DOHH2 (cell line): ENCODE measurements at regions not wholly inside any gene's neighbourhood (a gene's known extent, or its start where the extent isn't known, plus 50 kb on each side); places are given as distances from the start of the nearest gene placed in this dataset.

Experiments
- H3F3A ChIP-seq: fragments of 200-600 bp; sonication (generic), shearing (Covaris generic); 2 replicates; pipeline ENCODE4 v1.6.0; 2016; ENCODE audit warnings: antibody characterized with exemption, mild to moderate bottlenecking; ENCODE audit not compliant: control insufficient read depth, insufficient read depth
- H3K27ac ChIP-seq: fragments of 200-600 bp; sonication (generic); 2 replicates; pipeline ENCODE4 v1.5.1; 2014; ENCODE audit warnings: low read depth, mild to moderate bottlenecking, low read length, moderate library complexity
- H3K27me3 ChIP-seq: fragments of 200-600 bp; sonication (generic); 2 replicates; pipeline ENCODE4 v1.6.1; 2014; ENCODE audit warnings: mild to moderate bottlenecking, low read length, mixed read lengths; ENCODE audit not compliant: control insufficient read depth
- H3K36me3 ChIP-seq: fragments of 200-600 bp; sonication (generic); 2 replicates; pipeline ENCODE4 v1.6.1; 2014; ENCODE audit warnings: mild to moderate bottlenecking, low read length, moderate library complexity, mixed read lengths; ENCODE audit not compliant: control insufficient read depth
- H3K4me1 ChIP-seq: fragments of 200-600 bp; sonication (generic); 2 replicates; pipeline ENCODE4 v1.6.1; 2014; ENCODE audit warnings: mild to moderate bottlenecking, low read length, mixed read lengths; ENCODE audit not compliant: control insufficient read depth
- H3K4me2 ChIP-seq: fragments of 200-600 bp; sonication (generic); 2 replicates; pipeline ENCODE4 v1.6.0; 2014; ENCODE audit warnings: mild to moderate bottlenecking, low read length, moderate library complexity
- H3K4me3 ChIP-seq: fragments of 200-600 bp; sonication (generic); 2 replicates; pipeline ENCODE4 v1.5.1; 2014; ENCODE audit warnings: mild to moderate bottlenecking, low read length, mixed read lengths
- H3K79me2 ChIP-seq: fragments of 200-600 bp; sonication (generic); 2 replicates; pipeline ENCODE4 v1.6.1; 2014; ENCODE audit warnings: mild to moderate bottlenecking, low read length, mixed read lengths; ENCODE audit not compliant: control insufficient read depth
- H3K9me2 ChIP-seq: fragments of 200-600 bp; sonication (generic); replicated peaks from 2 replicates; pipeline ENCODE4 v1.6.1; 2014; ENCODE audit warnings: mild to moderate bottlenecking, low read length, mixed read lengths; ENCODE audit not compliant: control insufficient read depth
- H3K9me3 ChIP-seq: fragments of 200-600 bp; sonication (generic); 2 replicates; pipeline ENCODE4 v1.6.1; 2014; ENCODE audit warnings: antibody characterized with exemption, low read length, mixed read lengths; ENCODE audit not compliant: control insufficient read depth, insufficient read depth
- H4K20me1 ChIP-seq: fragments of 200-600 bp; sonication (generic); 2 replicates; pipeline ENCODE4 v1.6.0; 2014; ENCODE audit warnings: low read depth, mild to moderate bottlenecking, antibody characterized with exemption, low read length, moderate library complexity; ENCODE audit not compliant: control insufficient read depth, insufficient read depth
- CTCF ChIP-seq: fragments of 200-600 bp; sonication (generic); IDR thresholded peaks from one replicate; pipeline ENCODE4 v1.5.1; 2014; ENCODE audit warnings: antibody characterized with exemption, mild to moderate bottlenecking, low read depth, low read length; ENCODE audit not compliant: poor library complexity, severe bottlenecking
- EZH2phosphoT487 ChIP-seq: fragments of 200-600 bp; sonication (generic); IDR thresholded peaks from 2 replicates; pipeline ENCODE4 v1.6.1; 2017; ENCODE audit warnings: borderline replicate concordance, mild to moderate bottlenecking, antibody characterized with exemption, low read length, moderate library complexity, mixed read lengths

GRCh38 chr17:70886648-70887047 lies 717.3 kb downstream of the KCNJ2 start:
- no peaks in the 10 kb centered on the region for H3K79me2 ChIP-seq
- H3K4me2 ChIP-seq = no peak overlapping the region
- no peak overlapping the region for H3K4me3 ChIP-seq
- H3K9me2 ChIP-seq = no peaks in the 10 kb centered on the region
- no peaks in the 10 kb centered on the region for H3K27me3 ChIP-seq
- no peak for TF ChIP-seq CTCF
- TF ChIP-seq EZH2phosphoT487 = no peak
- no peaks in the 10 kb centered on the region for H4K20me1 ChIP-seq
- no peaks in the 10 kb centered on the region for H3K4me1 ChIP-seq
- H3K36me3 ChIP-seq = no peaks in the 10 kb centered on the region
- H3K27ac ChIP-seq = no peak overlapping the region
- no peaks in the 10 kb centered on the region for H3F3A ChIP-seq
- H3K9me3 ChIP-seq = no peaks in the 10 kb centered on the region; the same call in 1 of the 2 replicates

- Histone ChIP-seq H3K4me1 (no peaks in the 10 kb centered on the region), H3K79me2 (no peaks in the 10 kb centered on the region), H3K36me3 (no peaks in the 10 kb centered on the region), H3K27ac (no peak overlapping the region), H3K9me2 (no peaks in the 10 kb centered on the region), H3K27me3 (no peaks in the 10 kb centered on the region), H3F3A (no peaks in the 10 kb centered on the region), H4K20me1 (no peaks in the 10 kb centered on the region), H3K9me3 (no peaks in the 10 kb centered on the region; the same call in 1 of the 2 replicates), H3K4me2 (no peak overlapping the region), H3K4me3 (no peak overlapping the region)
- TF ChIP-seq CTCF (no peak), EZH2phosphoT487 (no peak)
Measured at GRCh38 chr17:70888324-70888723, 719.0 kb downstream of the KCNJ2 start.

GRCh38 chr17:70891306-70891705 lies 722.0 kb downstream of the KCNJ2 start:
- Histone ChIP-seq H4K20me1 (no peaks in the 10 kb centered on the region), H3K36me3 (no peaks in the 10 kb centered on the region), H3F3A (no peaks in the 10 kb centered on the region), H3K9me2 (no peaks in the 10 kb centered on the region), H3K4me2 (no peak overlapping the region), H3K27me3 (no peaks in the 10 kb centered on the region), H3K4me3 (no peak overlapping the region), H3K79me2 (no peaks in the 10 kb centered on the region), H3K27ac (no peak overlapping the region), H3K4me1 (no peaks in the 10 kb centered on the region), H3K9me3 (no peaks in the 10 kb centered on the region; the same call in 1 of the 2 replicates)
- TF ChIP-seq CTCF (no peak), EZH2phosphoT487 (no peak)
